Keratinocyte (primary cell): ENCODE measurements at regions not wholly inside any gene's neighbourhood (a gene's known extent, or its start where the extent isn't known, plus 50 kb on each side); places are given as distances from the start of the nearest gene placed in this dataset.
A peak's percentile ranks its signal among the peaks of the same experiment; 100 is the strongest.

Source experiments
- DNase-seq: peaks from one replicate; pipeline ENCODE4 v3.0.0-alpha.2; 2011; ENCODE audit warnings: low read depth, missing footprints, low spot score
- FAIRE-seq: peaks from 2 replicates; lab custom pipeline; 2011; peaks lifted over from hg19 to GRCh38; lab: Jason Lieb, UNC
- H2AFZ ChIP-seq: 2 replicates; pipeline ENCODE4 v1.6.0; 2012; ENCODE audit warnings: low read length, control low read depth, inconsistent platforms; ENCODE audit not compliant: control insufficient read depth
- H3K27ac ChIP-seq: 2 replicates; pipeline ENCODE4 v1.5.1; 2011; ENCODE audit warnings: low read length; ENCODE audit not compliant: control insufficient read depth, insufficient read depth
- H3K27me3 ChIP-seq: 3 replicates; pipeline ENCODE4 v1.6.0; 2011; ENCODE audit warnings: low read length; ENCODE audit not compliant: control insufficient read depth, insufficient read depth; ENCODE audit errors: extremely low read depth
- H3K36me3 ChIP-seq, 2 experiments: 2 replicates in 1 of 2; 3 replicates in 1 of 2; pipeline ENCODE4 v1.5.1; 2011; ENCODE audit warnings: low read length in 2 of 2, mild to moderate bottlenecking in 1 of 2; ENCODE audit not compliant: control insufficient read depth in 2 of 2, insufficient read depth in 2 of 2; ENCODE audit errors: extremely low read depth in 1 of 2
- H3K4me1 ChIP-seq: 3 replicates; pipeline ENCODE4 v1.5.1; 2011; ENCODE audit warnings: low read length; ENCODE audit not compliant: control insufficient read depth, insufficient read depth; ENCODE audit errors: extremely low read depth
- H3K4me2 ChIP-seq: 3 replicates; pipeline ENCODE4 v1.6.0; 2011; ENCODE audit warnings: low read depth, low read length; ENCODE audit not compliant: control insufficient read depth, insufficient read depth; ENCODE audit errors: extremely low read depth
- H3K4me3 ChIP-seq, 3 experiments: fragments of 200-600 bp in 1 of 3; sonication (generic) in 1 of 3; 2 replicates in 2 of 3; 3 replicates in 1 of 3; pipeline ENCODE4 v1.5.1; 2011 to 2016; ENCODE audit warnings: low read length in 3 of 3, mild to moderate bottlenecking in 3 of 3, control low read depth in 2 of 3, inconsistent platforms in 1 of 3, low read depth in 1 of 3, mixed read lengths in 1 of 3, mixed run types in 1 of 3, moderate library complexity in 1 of 3; ENCODE audit not compliant: control insufficient read depth in 2 of 3, insufficient read depth in 2 of 3; ENCODE audit errors: extremely low read depth in 1 of 3
- H3K79me2 ChIP-seq: 2 replicates; pipeline ENCODE4 v1.6.0; 2012; ENCODE audit warnings: low read length; ENCODE audit not compliant: control insufficient read depth, insufficient read depth
- H3K9ac ChIP-seq: 3 replicates; pipeline ENCODE4 v1.6.0; 2011; ENCODE audit warnings: low read length; ENCODE audit not compliant: control insufficient read depth, insufficient read depth; ENCODE audit errors: extremely low read depth
- H3K9me1 ChIP-seq: 3 replicates; pipeline ENCODE4 v1.6.0; 2011; ENCODE audit warnings: low read length; ENCODE audit not compliant: control insufficient read depth, insufficient read depth; ENCODE audit errors: extremely low read depth
- H3K9me3 ChIP-seq: 2 replicates; pipeline ENCODE4 v1.5.1; 2012; ENCODE audit warnings: low read depth, low read length; ENCODE audit not compliant: control insufficient read depth
- H4K20me1 ChIP-seq: 3 replicates; pipeline ENCODE4 v1.6.0; 2011; ENCODE audit warnings: low read length; ENCODE audit not compliant: control insufficient read depth, insufficient read depth; ENCODE audit errors: extremely low read depth
- EZH2 ChIP-seq: IDR thresholded peaks from one replicate; pipeline ENCODE4 v1.6.1; 2012; ENCODE audit warnings: inconsistent platforms, mild to moderate bottlenecking, low read length, moderate library complexity
- dilution Hi-C: fragments of 300-500 bp; cut with MboI; formaldehyde crosslinking; loops from one replicate; pipeline ENCODE4 v1.7.0; 2020; ENCODE audit warnings: low sequenced_read_pairs; ENCODE audit not compliant: extremely low pct_ligation_motif_present
- TF ChIP-seq, protein P1 (sequence below), 3 experiments: IDR thresholded peaks in 1 of 3; conservative IDR thresholded peaks in 1 of 3; optimal IDR thresholded peaks in 1 of 3; 2 replicates in 2 of 3; 3 replicates in 1 of 3; pipeline versions ENCODE3 to v1.5.1; 2011; ENCODE audit warnings: low read length in 3 of 3, mild to moderate bottlenecking in 3 of 3, moderate library complexity in 2 of 3, control low read depth in 1 of 3, inconsistent platforms in 1 of 3; ENCODE audit not compliant: insufficient read depth in 2 of 3; ENCODE audit errors: extremely low read depth in 1 of 3

DNA sequence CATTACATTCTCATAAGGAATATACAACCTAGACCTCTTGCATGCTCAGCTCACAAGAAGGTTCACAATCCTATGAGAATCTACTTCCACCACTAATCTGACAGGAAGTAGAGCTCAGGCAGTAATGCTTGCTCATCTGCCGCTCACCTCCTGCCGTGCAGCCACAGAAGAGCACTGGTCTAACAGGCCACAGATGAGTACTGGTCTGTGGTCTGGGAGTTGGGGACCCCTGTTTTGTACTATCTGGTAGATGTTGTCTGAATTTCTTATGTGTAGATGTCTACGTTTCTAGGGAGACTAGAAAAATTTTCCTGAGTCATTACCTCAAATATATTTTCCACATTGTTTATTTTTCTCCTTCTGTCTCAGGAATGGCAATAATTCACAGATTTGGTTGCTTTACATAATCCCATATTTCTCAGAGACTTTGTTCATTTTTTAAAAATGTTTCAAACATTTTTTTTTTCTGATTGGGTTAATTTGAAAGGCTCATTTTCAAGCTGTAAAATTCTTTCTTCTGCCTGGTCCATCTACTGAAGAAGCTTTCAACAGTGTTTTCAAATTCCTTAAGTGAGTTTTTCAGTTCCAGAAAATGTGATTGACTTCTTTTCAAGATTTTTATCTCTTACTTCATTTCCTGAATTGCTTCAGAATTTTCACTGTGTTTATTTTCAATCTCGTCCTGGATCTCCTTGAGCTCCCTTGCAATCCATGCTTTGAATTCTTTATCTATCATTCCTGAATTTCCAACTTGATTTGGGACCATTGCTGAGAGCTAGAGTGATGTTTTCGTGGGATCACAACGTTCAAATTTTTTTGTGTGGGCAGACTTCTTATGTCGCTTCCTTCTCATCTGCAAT, 1322.2 kb downstream of the PCDH9 start:
- no peaks in the 10 kb centered on the region for H3K79me2 ChIP-seq
- FAIRE-seq: no peak
- H3K9me3 ChIP-seq: no peaks in the 10 kb centered on the region
- no peaks in the 10 kb centered on the region for H3K36me3 ChIP-seq
- no peak overlapping the region for H3K4me2 ChIP-seq
- TF ChIP-seq EZH2: no peak
- TF ChIP-seq, protein P1, sequence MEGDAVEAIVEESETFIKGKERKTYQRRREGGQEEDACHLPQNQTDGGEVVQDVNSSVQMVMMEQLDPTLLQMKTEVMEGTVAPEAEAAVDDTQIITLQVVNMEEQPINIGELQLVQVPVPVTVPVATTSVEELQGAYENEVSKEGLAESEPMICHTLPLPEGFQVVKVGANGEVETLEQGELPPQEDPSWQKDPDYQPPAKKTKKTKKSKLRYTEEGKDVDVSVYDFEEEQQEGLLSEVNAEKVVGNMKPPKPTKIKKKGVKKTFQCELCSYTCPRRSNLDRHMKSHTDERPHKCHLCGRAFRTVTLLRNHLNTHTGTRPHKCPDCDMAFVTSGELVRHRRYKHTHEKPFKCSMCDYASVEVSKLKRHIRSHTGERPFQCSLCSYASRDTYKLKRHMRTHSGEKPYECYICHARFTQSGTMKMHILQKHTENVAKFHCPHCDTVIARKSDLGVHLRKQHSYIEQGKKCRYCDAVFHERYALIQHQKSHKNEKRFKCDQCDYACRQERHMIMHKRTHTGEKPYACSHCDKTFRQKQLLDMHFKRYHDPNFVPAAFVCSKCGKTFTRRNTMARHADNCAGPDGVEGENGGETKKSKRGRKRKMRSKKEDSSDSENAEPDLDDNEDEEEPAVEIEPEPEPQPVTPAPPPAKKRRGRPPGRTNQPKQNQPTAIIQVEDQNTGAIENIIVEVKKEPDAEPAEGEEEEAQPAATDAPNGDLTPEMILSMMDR (optimal IDR thresholded peaks at IDR 0.05 in 1 of 3, IDR thresholded peaks at IDR 0.05 in 1 of 3, conservative IDR thresholded peaks at IDR 0.05 in 1 of 3; ENCODE audit: extremely low read depth in 1 of 3, insufficient read depth in 2 of 3, low read length in 3 of 3): no peak
- no peak overlapping the region for H3K27ac ChIP-seq
- no peak overlapping the region for H3K9ac ChIP-seq
- no peak for DNase-seq
- no peak overlapping the region for H3K4me3 ChIP-seq
- peaks cover 8% of the 10 kb centered on the region for H3K4me1 ChIP-seq
- H2AFZ ChIP-seq: peak overlapping the region; percentile 27
- H4K20me1 ChIP-seq: no peaks in the 10 kb centered on the region
- no peaks in the 10 kb centered on the region for H3K9me1 ChIP-seq
- dilution Hi-C loops: no loop called here
- H3K27me3 ChIP-seq: no peaks in the 10 kb centered on the region

DNA sequence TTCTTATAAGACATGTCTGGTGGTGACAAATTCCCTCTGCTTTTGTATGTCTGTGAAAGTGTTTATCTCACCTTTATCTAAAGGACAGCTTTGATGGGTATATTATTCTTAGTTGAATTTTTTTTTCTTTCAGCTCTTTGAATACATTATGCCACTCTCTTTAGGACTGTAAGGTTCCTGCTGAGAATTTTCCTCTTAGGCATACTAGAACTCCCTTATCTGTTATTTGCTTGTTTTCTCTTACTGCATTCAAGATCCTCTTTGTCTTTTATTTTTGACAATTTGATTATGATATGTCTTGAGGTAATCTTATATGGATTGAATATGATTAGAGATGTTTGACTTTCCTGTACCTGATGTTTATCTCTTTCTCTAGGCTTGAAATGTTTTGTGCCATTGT, 1328.4 kb downstream of the PCDH9 start:
- H3K9ac ChIP-seq: no peak overlapping the region
- H3K4me2 ChIP-seq: no peak overlapping the region
- dilution Hi-C loops: no loop called here
- TF ChIP-seq, protein P1 (optimal IDR thresholded peaks at IDR 0.05 in 1 of 3, IDR thresholded peaks at IDR 0.05 in 1 of 3, conservative IDR thresholded peaks at IDR 0.05 in 1 of 3; ENCODE audit: extremely low read depth in 1 of 3, insufficient read depth in 2 of 3, low read length in 3 of 3): no peak
- TF ChIP-seq EZH2: no peak
- H3K27ac ChIP-seq: no peak overlapping the region
- H3K9me3 ChIP-seq: no peaks in the 10 kb centered on the region
- H3K4me3 ChIP-seq: no peak overlapping the region
- no peaks in the 10 kb centered on the region for H3K27me3 ChIP-seq
- no peaks in the 10 kb centered on the region for H3K79me2 ChIP-seq
- no peak overlapping the region for H2AFZ ChIP-seq
- no peak for DNase-seq
- H3K36me3 ChIP-seq: no peaks in the 10 kb centered on the region
- no peaks in the 10 kb centered on the region for H3K4me1 ChIP-seq
- no peaks in the 10 kb centered on the region for H4K20me1 ChIP-seq
- FAIRE-seq: no peak
- no peaks in the 10 kb centered on the region for H3K9me1 ChIP-seq
